Endothelial cell of umbilical vein (primary cell): ENCODE measurements at regions not wholly inside any gene's neighbourhood (a gene's known extent, or its start where the extent isn't known, plus 50 kb on each side); places are given as distances from the start of the nearest gene placed in this dataset.

ENCODE experiments used
- CTCF ChIP-seq, 2 donors: IDR thresholded peaks; 1 replicate in 1 of 2; 2 replicates in 1 of 2; pipeline ENCODE4 v1.5.1; 2011; ENCODE audit warnings: low read length in 2 of 2, mild to moderate bottlenecking in 2 of 2, moderate library complexity in 2 of 2, control low read depth in 1 of 2, inconsistent platforms in 1 of 2, low read depth in 1 of 2; ENCODE audit not compliant: insufficient read depth in 1 of 2; ENCODE audit errors: extremely low read depth in 1 of 2
- EZH2 ChIP-seq: IDR thresholded peaks from 2 replicates; pipeline ENCODE4 v1.6.1; 2012; ENCODE audit warnings: borderline replicate concordance, low read depth, mild to moderate bottlenecking, moderate library complexity, low read length, inconsistent platforms; ENCODE audit not compliant: severe bottlenecking
- POLR2A ChIP-seq: IDR thresholded peaks from 2 replicates; pipeline ENCODE4 v1.6.1; 2012; ENCODE audit warnings: low read depth, mild to moderate bottlenecking, control low read depth, low read length

GRCh38 chr7:41311301-41311700, 391.6 kb downstream of the INHBA start:
- TF ChIP-seq POLR2A (no peak), CTCF (IDR thresholded peaks at IDR 0.05; ENCODE audit: extremely low read depth in 1 of 2, insufficient read depth in 1 of 2, low read depth in 1 of 2, low read length in 2 of 2) (no peak), EZH2 (no peak)
